ENCODE measurements at regions not wholly inside any gene's neighbourhood (a gene's known extent, or its start where the extent isn't known, plus 50 kb on each side); places are given as distances from the start of the nearest gene placed in this dataset.

DNA sequence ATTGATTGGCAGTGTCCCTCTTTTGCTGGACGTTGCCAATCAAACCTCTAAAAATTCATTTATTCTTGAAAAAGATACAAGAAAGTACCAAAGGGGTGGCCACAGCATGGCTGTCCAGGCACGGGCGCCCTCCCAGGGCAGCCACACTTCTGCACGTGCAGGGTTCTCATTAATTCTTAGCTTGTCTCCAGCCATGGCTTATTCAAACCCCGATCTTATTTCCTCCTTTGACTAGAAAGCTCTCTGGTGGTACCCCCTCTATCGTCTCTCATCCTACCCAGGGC lies 123.9 kb downstream of the CTTN start:
- H3K27ac ChIP-seq (ENCODE audit: low read depth in 2 of 2, low read length in 2 of 2): no peak overlapping the region
- H3K27me3 ChIP-seq (ENCODE audit: control insufficient read depth in 2 of 2, insufficient read depth in 2 of 2, low read length in 2 of 2): peaks cover 0 to 3% of the 10 kb centered on the region in 2 donors
- H3K9ac ChIP-seq (ENCODE audit: low read depth in 1 of 2, low read length in 2 of 2): no peak overlapping the region
- no peaks in the 10 kb centered on the region for H3K9me3 ChIP-seq (ENCODE audit: control insufficient read depth in 2 of 2, low read length in 2 of 2)
- H3K4me3 ChIP-seq (ENCODE audit: low read length in 2 of 2): no peak overlapping the region
- H3K36me3 ChIP-seq (ENCODE audit: control insufficient read depth in 2 of 2, insufficient read depth in 2 of 2, low read length in 2 of 2): no peaks in the 10 kb centered on the region
- H3K4me1 ChIP-seq (ENCODE audit: control insufficient read depth in 2 of 2, insufficient read depth in 2 of 2, low read length in 2 of 2): no peaks in the 10 kb centered on the region

DNA sequence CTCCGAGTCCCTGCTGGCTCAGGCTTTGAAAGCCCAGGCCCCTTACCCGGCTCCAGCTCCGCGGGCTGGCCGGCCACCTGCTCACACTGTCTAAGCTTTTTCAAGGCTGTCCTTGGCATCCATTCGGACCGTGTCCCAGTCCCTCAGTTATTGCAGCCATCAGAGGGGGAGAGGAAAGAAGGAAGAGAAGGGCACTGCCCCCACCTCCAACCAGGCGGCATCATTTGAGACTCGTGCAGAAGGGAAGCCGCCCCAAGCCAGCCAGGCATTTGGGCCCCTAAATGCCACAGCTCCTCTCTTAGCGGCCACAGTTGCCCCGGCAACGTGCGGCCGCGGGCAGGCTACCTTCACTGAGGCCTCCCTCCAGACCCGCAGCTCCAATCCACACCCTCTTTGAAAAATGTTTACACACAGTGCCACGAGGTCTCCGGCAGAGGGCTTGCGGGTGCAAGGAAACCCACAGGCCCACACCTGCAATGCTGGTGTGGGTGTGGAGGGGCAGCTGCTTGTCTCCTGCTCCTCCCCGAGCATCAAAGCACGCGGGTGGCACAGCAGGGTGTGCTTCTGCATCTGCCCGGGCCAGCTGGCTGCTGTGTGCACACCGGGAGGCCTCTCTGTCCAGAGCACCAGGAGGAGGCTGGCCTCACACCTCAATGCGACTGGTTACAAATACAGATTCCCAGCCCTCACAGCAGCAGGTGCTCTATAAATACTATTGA lies 124.4 kb downstream of the CTTN start:
- H3K27ac ChIP-seq (ENCODE audit: low read depth in 2 of 2, low read length in 2 of 2): no peak overlapping the region
- no peaks in the 10 kb centered on the region for H3K9me3 ChIP-seq (ENCODE audit: control insufficient read depth in 2 of 2, low read length in 2 of 2)
- H3K4me1 ChIP-seq (ENCODE audit: control insufficient read depth in 2 of 2, insufficient read depth in 2 of 2, low read length in 2 of 2): no peaks in the 10 kb centered on the region
- H3K27me3 ChIP-seq (ENCODE audit: control insufficient read depth in 2 of 2, insufficient read depth in 2 of 2, low read length in 2 of 2): peaks cover 0 to 3% of the 10 kb centered on the region in 2 donors
- no peak overlapping the region for H3K9ac ChIP-seq (ENCODE audit: low read depth in 1 of 2, low read length in 2 of 2)
- no peaks in the 10 kb centered on the region for H3K36me3 ChIP-seq (ENCODE audit: control insufficient read depth in 2 of 2, insufficient read depth in 2 of 2, low read length in 2 of 2)
- no peak overlapping the region for H3K4me3 ChIP-seq (ENCODE audit: low read length in 2 of 2)

DNA sequence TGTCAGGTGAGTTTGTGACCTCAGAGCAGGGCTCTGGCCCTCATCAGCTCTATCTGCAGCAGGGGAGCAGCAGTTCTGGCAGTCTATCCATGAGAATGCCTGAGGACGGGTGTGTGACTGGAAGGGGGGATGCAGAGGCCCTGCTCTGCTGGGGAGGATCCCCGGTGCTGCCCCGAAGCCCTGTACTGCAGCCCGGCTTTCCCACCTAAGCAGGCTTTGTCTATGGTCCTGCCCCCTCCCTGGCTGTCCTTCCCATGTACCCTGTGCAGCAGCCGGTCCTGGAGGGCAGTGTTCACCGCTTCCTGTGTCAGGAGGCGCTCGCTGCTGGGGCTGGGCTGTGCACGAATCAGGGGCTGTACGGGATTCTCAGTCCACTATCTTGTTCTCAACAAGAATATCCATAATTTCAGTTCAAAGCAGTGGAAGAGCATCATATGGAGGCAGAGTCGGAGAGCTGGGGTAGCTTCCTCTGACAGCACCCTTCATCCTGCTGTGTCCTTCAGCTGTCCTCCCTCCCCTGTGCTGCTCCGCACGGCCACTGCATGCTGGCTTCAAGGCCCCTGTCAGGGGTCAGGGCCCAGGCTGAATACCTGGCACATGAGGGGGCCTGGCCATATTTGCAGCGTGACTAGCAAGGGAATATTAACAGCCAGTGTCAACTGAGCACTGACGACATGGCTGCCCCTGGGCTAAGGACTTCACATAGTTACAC lies 125.2 kb downstream of the CTTN start:
- no peaks in the 10 kb centered on the region for H3K9me3 ChIP-seq (ENCODE audit: control insufficient read depth in 2 of 2, low read length in 2 of 2)
- no peaks in the 10 kb centered on the region for H3K36me3 ChIP-seq (ENCODE audit: control insufficient read depth in 2 of 2, insufficient read depth in 2 of 2, low read length in 2 of 2)
- no peak overlapping the region for H3K27ac ChIP-seq (ENCODE audit: low read depth in 2 of 2, low read length in 2 of 2)
- H3K4me1 ChIP-seq (ENCODE audit: control insufficient read depth in 2 of 2, insufficient read depth in 2 of 2, low read length in 2 of 2): no peaks in the 10 kb centered on the region
- H3K4me3 ChIP-seq (ENCODE audit: low read length in 2 of 2): no peak overlapping the region
- H3K27me3 ChIP-seq (ENCODE audit: control insufficient read depth in 2 of 2, insufficient read depth in 2 of 2, low read length in 2 of 2): peaks cover 0 to 2% of the 10 kb centered on the region in 2 donors
- H3K9ac ChIP-seq (ENCODE audit: low read depth in 1 of 2, low read length in 2 of 2): no peak overlapping the region

DNA sequence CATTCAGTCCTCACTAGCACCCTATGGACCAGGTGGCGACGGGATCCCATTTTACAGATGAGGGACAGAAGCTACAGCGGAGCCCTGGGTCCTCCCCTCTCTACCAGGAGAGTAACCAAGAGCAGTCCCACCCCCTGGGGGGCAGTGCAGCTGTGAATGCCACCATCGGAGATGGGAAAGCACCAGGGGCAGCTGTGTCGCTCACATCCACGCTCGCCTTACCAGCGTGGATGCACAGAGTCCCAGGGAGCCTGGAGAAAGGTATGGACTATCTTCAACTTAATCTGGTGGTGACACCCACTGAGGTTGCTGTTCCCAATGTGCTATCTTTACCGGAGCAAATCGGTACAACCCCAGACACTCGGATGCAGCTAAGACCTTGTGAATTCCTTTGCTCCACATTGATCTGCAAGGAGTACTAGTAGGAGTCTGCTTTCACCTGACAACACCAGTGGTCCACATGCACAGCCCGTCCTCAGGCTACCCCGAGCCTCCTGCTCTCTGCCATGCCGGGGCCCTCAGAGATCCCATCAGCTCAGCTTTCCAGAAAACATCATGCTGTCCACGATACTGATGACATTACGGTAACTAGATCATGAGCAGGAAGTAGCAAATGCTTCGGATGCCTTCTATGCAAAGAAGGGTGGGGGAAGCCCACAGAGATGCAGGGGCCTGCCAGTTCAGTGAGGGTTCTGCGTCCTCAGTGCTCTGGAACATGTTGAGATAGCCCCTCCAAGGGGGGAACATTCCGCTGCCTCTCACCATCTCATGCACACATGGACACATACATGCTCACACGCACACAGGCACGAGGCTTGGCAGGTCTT lies 126.0 kb downstream of the CTTN start:
- no peaks in the 10 kb centered on the region for H3K36me3 ChIP-seq (ENCODE audit: control insufficient read depth in 2 of 2, insufficient read depth in 2 of 2, low read length in 2 of 2)
- no peaks in the 10 kb centered on the region for H3K4me1 ChIP-seq (ENCODE audit: control insufficient read depth in 2 of 2, insufficient read depth in 2 of 2, low read length in 2 of 2)
- no peak overlapping the region for H3K27ac ChIP-seq (ENCODE audit: low read depth in 2 of 2, low read length in 2 of 2)
- H3K9ac ChIP-seq (ENCODE audit: low read depth in 1 of 2, low read length in 2 of 2): no peak overlapping the region
- no peaks in the 10 kb centered on the region for H3K9me3 ChIP-seq (ENCODE audit: control insufficient read depth in 2 of 2, low read length in 2 of 2)
- peaks cover 0 to 2% of the 10 kb centered on the region in 2 donors for H3K27me3 ChIP-seq (ENCODE audit: control insufficient read depth in 2 of 2, insufficient read depth in 2 of 2, low read length in 2 of 2)
- H3K4me3 ChIP-seq (ENCODE audit: low read length in 2 of 2): no peak overlapping the region

DNA sequence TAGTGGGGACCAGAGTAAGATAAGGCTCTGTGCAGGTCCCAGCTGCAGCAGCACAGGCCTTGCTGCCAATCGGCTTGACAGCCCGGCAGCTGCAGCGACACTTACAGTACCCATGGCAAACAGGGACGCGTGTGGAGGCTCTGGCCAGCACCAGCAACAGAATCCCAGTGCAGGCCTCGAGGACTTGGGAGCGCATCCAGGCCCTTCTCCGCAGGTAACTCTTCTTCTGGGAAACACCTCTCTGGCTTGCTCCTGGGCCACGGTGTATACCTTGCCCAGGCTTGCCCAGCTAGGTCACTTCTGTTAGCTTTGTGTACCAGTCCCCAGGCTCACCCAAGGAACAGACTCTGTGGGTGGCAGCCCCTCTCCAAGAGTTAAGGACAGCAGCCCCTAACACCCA lies 126.7 kb downstream of the CTTN start:
- Histone ChIP-seq H3K36me3 (ENCODE audit: control insufficient read depth in 2 of 2, insufficient read depth in 2 of 2, low read length in 2 of 2) (no peaks in the 10 kb centered on the region), H3K27ac (ENCODE audit: low read depth in 2 of 2, low read length in 2 of 2) (no peak overlapping the region), H3K4me3 (ENCODE audit: low read length in 2 of 2) (no peak overlapping the region), H3K4me1 (ENCODE audit: control insufficient read depth in 2 of 2, insufficient read depth in 2 of 2, low read length in 2 of 2) (no peaks in the 10 kb centered on the region), H3K9ac (ENCODE audit: low read depth in 1 of 2, low read length in 2 of 2) (no peak overlapping the region), H3K9me3 (ENCODE audit: control insufficient read depth in 2 of 2, low read length in 2 of 2) (no peaks in the 10 kb centered on the region), H3K27me3 (ENCODE audit: control insufficient read depth in 2 of 2, insufficient read depth in 2 of 2, low read length in 2 of 2) (peaks cover 0 to 2% of the 10 kb centered on the region in 2 donors)

DNA sequence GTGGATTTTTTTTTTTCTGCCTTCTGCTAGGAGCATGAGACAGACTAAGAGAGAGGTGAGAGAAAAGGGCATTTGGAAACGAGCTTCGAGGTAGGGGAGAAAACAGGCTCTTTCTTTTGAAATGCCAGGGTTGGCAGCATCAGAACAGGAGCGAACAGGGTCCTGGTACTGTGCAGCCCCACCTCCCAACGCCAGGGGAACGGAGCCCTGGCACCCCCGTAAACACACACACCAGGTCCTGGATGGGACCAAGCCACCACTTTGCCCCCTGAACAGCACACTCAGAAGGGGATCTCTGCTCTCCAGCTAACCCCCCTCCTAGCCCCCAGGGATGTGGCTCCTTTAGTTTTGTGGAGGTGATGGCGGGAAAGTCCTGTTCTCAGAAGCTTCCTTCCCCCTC lies 127.1 kb downstream of the CTTN start:
- Histone ChIP-seq H3K27me3 (ENCODE audit: control insufficient read depth in 2 of 2, insufficient read depth in 2 of 2, low read length in 2 of 2) (peaks cover 0 to 2% of the 10 kb centered on the region in 2 donors), H3K36me3 (ENCODE audit: control insufficient read depth in 2 of 2, insufficient read depth in 2 of 2, low read length in 2 of 2) (no peaks in the 10 kb centered on the region), H3K27ac (ENCODE audit: low read depth in 2 of 2, low read length in 2 of 2) (no peak overlapping the region), H3K4me1 (ENCODE audit: control insufficient read depth in 2 of 2, insufficient read depth in 2 of 2, low read length in 2 of 2) (no peaks in the 10 kb centered on the region), H3K9ac (ENCODE audit: low read depth in 1 of 2, low read length in 2 of 2) (no peak overlapping the region), H3K4me3 (ENCODE audit: low read length in 2 of 2) (no peak overlapping the region), H3K9me3 (ENCODE audit: control insufficient read depth in 2 of 2, low read length in 2 of 2) (no peaks in the 10 kb centered on the region)

DNA sequence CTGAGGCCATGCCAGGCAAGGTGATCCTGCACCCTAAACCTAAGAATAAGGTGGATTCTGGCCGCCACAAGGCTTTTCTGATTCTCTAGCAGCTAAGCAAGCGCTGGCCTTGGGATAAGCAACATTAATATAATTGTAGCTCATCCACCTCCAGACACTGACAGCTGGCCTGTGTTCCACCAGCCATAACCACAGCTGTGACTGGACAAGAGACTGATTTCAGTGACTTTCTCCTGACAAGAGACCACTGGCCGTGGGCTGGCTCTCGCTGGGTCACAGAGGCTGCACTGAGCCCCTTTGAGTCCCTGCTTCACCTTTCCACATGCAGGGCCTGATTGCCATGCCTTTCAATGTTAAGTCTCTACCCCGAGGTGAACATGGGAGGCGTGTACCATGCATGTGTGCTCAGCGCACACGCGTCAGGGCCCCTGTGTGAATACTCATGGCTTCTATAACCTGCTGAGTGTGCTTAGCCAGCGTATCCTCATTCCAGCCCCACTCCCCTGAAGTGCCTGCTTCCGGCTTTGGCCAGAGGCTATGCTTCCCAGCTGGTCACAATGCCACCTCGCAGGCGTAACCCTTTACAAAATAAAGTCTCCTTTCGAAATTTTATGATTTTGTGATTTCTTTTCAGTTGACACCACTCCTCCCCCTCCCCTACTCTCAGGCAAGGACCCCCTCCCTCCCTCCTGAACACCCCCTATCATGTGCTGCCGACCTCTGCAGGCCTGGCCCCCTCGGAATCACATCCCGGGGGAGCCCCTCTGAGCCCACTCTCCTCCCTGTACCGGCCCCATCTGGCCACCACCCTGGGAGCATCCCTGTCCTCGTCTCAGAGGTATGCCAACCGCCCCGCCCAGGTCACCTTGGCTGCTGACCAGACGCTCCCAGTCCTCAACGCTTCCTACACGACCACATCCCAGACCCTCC lies 128.1 kb downstream of the CTTN start:
- no peaks in the 10 kb centered on the region for H3K4me1 ChIP-seq (ENCODE audit: control insufficient read depth in 2 of 2, insufficient read depth in 2 of 2, low read length in 2 of 2)
- H3K27ac ChIP-seq (ENCODE audit: low read depth in 2 of 2, low read length in 2 of 2): no peak overlapping the region
- H3K36me3 ChIP-seq (ENCODE audit: control insufficient read depth in 2 of 2, insufficient read depth in 2 of 2, low read length in 2 of 2): no peaks in the 10 kb centered on the region
- H3K9ac ChIP-seq (ENCODE audit: low read depth in 1 of 2, low read length in 2 of 2): no peak overlapping the region
- H3K4me3 ChIP-seq (ENCODE audit: low read length in 2 of 2): no peak overlapping the region
- no peaks in the 10 kb centered on the region for H3K9me3 ChIP-seq (ENCODE audit: control insufficient read depth in 2 of 2, low read length in 2 of 2)
- peaks cover 0 to 2% of the 10 kb centered on the region in 2 donors for H3K27me3 ChIP-seq (ENCODE audit: control insufficient read depth in 2 of 2, insufficient read depth in 2 of 2, low read length in 2 of 2)

DNA sequence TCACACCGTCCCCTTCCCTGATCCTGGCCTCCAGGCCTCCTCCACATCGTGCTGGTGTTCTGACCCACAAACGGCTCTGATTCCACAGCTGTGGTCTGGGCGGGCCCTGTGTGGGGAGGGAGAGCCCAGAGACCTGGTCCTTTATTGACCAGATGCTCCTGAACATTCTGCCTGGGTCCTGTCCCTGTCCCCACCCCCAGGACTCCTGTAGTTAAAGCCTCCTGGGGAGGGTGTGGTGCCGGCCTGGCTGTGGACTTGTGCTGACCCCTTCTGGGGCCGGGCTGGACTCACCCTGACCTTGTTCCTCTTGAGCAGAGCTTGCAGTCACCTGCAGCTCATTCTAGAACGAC lies 128.7 kb downstream of the CTTN start:
- H3K9ac ChIP-seq (ENCODE audit: low read depth in 1 of 2, low read length in 2 of 2): no peak overlapping the region

DNA sequence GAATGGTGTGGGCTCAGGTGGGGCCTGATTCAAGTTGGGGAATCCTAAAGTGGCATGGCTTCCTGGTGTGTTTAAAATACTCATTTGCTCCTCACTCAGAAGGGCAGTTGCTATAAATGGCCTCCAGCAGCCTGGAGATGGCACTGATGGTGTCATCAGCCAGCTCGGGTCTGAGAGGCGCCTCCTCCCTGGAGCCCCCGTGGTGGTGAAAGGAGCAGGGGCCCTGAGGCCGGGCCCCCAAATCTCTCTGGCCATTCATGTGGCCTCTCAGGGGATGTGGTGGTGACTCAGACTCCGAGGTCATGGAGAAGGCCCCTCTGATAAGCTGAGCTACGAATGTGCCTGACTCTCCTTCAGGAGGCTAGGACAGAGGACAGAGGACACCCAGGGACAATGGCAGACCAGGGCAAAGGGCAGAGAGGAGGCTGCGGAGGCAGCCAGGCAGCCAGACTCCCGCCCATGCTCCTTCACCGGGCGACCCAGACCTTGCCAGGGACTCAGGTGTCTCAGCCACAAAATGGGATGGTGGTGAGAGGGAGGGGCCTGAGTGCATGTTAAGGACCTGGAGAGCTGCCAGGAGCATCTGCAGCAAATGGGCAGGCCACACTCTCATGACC lies 129.2 kb downstream of the CTTN start:
- H3K36me3 ChIP-seq (ENCODE audit: control insufficient read depth in 2 of 2, insufficient read depth in 2 of 2, low read length in 2 of 2): no peaks in the 10 kb centered on the region
- no peak overlapping the region for H3K4me3 ChIP-seq (ENCODE audit: low read length in 2 of 2)
- H3K9me3 ChIP-seq (ENCODE audit: control insufficient read depth in 2 of 2, low read length in 2 of 2): no peaks in the 10 kb centered on the region
- H3K4me1 ChIP-seq (ENCODE audit: control insufficient read depth in 2 of 2, insufficient read depth in 2 of 2, low read length in 2 of 2): no peaks in the 10 kb centered on the region
- peaks cover 0 to 2% of the 10 kb centered on the region in 2 donors for H3K27me3 ChIP-seq (ENCODE audit: control insufficient read depth in 2 of 2, insufficient read depth in 2 of 2, low read length in 2 of 2)
- H3K27ac ChIP-seq (ENCODE audit: low read depth in 2 of 2, low read length in 2 of 2): no peak overlapping the region
- H3K9ac ChIP-seq (ENCODE audit: low read depth in 1 of 2, low read length in 2 of 2): no peak overlapping the region

More for the DNA sequence above, 128.7 kb downstream of the CTTN start:
- H3K27me3 ChIP-seq (ENCODE audit: control insufficient read depth in 2 of 2, insufficient read depth in 2 of 2, low read length in 2 of 2): peaks cover 0 to 2% of the 10 kb centered on the region in 2 donors
- H3K36me3 ChIP-seq (ENCODE audit: control insufficient read depth in 2 of 2, insufficient read depth in 2 of 2, low read length in 2 of 2): no peaks in the 10 kb centered on the region
- no peak overlapping the region for H3K27ac ChIP-seq (ENCODE audit: low read depth in 2 of 2, low read length in 2 of 2)
- no peaks in the 10 kb centered on the region for H3K9me3 ChIP-seq (ENCODE audit: control insufficient read depth in 2 of 2, low read length in 2 of 2)
- no peak overlapping the region for H3K4me3 ChIP-seq (ENCODE audit: low read length in 2 of 2)
- H3K4me1 ChIP-seq (ENCODE audit: control insufficient read depth in 2 of 2, insufficient read depth in 2 of 2, low read length in 2 of 2): no peaks in the 10 kb centered on the region
